ENCODE measurements at regions not wholly inside any gene's neighbourhood (a gene's known extent, or its start where the extent isn't known, plus 50 kb on each side); places are given as distances from the start of the nearest gene placed in this dataset.
"Not testable (repeated sequence)": the region's sequence is repeated elsewhere in the genome, so short reads cannot be mapped to it uniquely, and the experiment has no call there.

- DNase-seq = not testable (repeated sequence)
These were observed 216.8 kb upstream of the CDKN2B start for GRCh38 chr9:22225856-22226255.

GRCh38 chr9:22227986-22228385 lies 218.6 kb upstream of the DMRTA1 start:
- DNase-seq = no peak

GRCh38 chr9:22228542-22228941 lies 218.1 kb upstream of the DMRTA1 start:
- DNase-seq = no peak

GRCh38 chr9:22229069-22229468 lies 217.6 kb upstream of the DMRTA1 start:
- DNase-seq = no peak

GRCh38 chr9:22231309-22231708 lies 215.3 kb upstream of the DMRTA1 start:
- not testable (repeated sequence) for DNase-seq

GRCh38 chr9:22232971-22233370 lies 213.7 kb upstream of the DMRTA1 start:
- no peak for DNase-seq

- no peak for DNase-seq
These were observed 208.9 kb upstream of the DMRTA1 start for GRCh38 chr9:22237497-22238363.

GRCh38 chr9:22238809-22239684 lies 207.6 kb upstream of the DMRTA1 start:
- DNase-seq = no peak

GRCh38 chr9:22240619-22241018 lies 206.0 kb upstream of the DMRTA1 start:
- DNase-seq = no peak

GRCh38 chr9:22241024-22241423 lies 205.6 kb upstream of the DMRTA1 start:
- DNase-seq = no peak

- no peak for DNase-seq
These were observed 205.0 kb upstream of the DMRTA1 start for GRCh38 chr9:22241611-22242010.

GRCh38 chr9:22244139-22245011 lies 202.2 kb upstream of the DMRTA1 start:
- DNase-seq = peak; percentile 7

GRCh38 chr9:22255337-22255736 lies 191.3 kb upstream of the DMRTA1 start:
- no peak for DNase-seq

GRCh38 chr9:22256381-22256780 lies 190.2 kb upstream of the DMRTA1 start:
- DNase-seq = no peak

- DNase-seq = no peak
These were observed 189.4 kb upstream of the DMRTA1 start for GRCh38 chr9:22257026-22257816.

- DNase-seq = no peak
These were observed 181.6 kb upstream of the DMRTA1 start for GRCh38 chr9:22265038-22265437.

- no peak for DNase-seq
These were observed 181.1 kb upstream of the DMRTA1 start for GRCh38 chr9:22265534-22265933.

- DNase-seq = no peak
These were observed 172.1 kb upstream of the DMRTA1 start for GRCh38 chr9:22274477-22274876.

GRCh38 chr9:22278426-22278825 lies 168.2 kb upstream of the DMRTA1 start:
- no peak for DNase-seq

GRCh38 chr9:22279636-22280035 lies 167.0 kb upstream of the DMRTA1 start:
- no peak for DNase-seq

GRCh38 chr9:22285066-22285465 lies 161.6 kb upstream of the DMRTA1 start:
- DNase-seq = no peak

GRCh38 chr9:22286661-22287060 lies 160.0 kb upstream of the DMRTA1 start:
- DNase-seq = no peak
